LoVo (cell line): ENCODE measurements at regions not wholly inside any gene's neighbourhood (a gene's known extent, or its start where the extent isn't known, plus 50 kb on each side); places are given as distances from the start of the nearest gene placed in this dataset.
"Not testable (repeated sequence)": the region's sequence is repeated elsewhere in the genome, so short reads cannot be mapped to it uniquely, and the experiment has no call there.

Experiments
- DNase-seq: peaks from one replicate; pipeline ENCODE4 v3.0.0-alpha.2; 2016; ENCODE audit warnings: low spot score

DNA sequence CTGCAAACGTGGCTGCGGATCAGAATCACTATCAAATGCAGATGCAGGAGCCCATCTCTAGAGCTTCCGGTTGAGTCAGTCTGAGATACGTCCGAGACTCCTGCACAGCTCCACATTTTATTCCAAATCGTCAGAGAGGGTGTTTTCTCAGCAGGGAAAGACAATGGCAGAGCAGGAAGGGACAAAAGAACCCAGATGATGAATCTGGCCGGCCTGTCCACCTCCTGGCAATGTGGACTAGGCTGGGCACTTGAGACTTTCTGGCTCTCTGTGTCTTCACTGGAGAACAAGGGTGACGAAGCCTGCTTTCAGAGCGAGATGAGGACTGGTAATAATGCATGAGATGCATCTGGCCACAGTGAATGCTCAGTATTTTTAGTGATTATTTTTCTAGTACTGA lies 255.9 kb upstream of the MYT1L start:
- DNase-seq: no peak

DNA sequence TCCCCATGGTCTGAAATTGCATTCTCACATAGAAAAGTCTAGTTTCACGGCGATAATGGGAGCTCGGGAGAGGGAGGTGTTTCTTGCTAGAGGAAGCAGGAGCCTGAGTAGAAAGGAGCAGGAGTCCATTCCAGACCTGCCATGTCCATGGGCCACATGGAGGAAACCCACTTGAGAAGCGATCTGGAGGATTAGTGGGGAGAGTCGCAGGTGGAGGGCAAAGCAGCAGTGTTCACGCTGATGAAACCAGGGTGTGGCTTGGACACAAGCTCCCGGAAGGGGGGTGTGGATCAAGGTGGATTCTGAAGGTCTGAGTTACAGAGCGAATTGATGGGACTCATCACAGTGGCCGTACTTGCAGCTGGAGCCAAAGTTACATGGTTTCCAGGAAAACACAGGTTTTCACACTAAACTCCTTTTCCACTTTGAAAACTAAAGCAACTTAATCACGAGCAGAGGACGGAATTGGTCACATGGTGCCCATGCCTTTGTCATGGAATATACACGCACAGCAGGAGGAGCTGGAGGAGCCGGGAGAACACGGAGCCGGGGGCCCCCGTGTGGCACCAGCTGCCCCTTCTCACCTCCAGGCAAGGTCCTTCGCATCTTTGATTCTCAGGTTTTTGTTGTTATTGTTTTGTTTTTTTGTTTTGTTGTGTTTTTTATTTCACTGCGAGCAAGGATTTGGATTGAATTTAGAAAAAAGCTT lies 255.1 kb upstream of the MYT1L start:
- DNase-seq: no peak

DNA sequence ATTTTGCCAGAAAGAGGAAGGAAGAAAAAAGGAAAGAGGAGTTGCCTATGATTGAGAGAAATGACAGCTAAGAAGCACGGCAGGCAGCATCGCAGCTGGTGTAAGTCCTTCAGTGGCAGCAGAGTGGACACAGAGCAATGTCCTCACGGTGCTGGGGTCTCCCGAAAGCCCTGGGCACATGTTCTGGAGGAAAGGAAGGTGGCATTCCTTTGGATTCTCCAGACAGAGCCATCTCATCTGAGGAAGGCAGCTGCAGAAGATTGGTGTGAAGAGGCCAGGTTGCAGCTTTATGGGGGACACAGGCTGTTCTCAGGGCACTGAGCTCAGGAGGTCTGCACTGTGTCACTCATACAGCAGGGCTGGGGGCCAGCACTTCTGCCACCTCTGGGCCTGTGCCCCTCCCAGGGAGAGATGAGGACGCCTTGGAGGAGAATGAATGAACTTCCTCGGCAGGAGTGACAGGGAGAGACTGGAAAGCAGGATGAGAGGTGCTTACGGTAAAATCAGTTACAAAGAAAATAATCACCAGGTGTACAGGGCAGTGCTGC lies 252.0 kb upstream of the MYT1L start:
- DNase-seq: no peak

DNA sequence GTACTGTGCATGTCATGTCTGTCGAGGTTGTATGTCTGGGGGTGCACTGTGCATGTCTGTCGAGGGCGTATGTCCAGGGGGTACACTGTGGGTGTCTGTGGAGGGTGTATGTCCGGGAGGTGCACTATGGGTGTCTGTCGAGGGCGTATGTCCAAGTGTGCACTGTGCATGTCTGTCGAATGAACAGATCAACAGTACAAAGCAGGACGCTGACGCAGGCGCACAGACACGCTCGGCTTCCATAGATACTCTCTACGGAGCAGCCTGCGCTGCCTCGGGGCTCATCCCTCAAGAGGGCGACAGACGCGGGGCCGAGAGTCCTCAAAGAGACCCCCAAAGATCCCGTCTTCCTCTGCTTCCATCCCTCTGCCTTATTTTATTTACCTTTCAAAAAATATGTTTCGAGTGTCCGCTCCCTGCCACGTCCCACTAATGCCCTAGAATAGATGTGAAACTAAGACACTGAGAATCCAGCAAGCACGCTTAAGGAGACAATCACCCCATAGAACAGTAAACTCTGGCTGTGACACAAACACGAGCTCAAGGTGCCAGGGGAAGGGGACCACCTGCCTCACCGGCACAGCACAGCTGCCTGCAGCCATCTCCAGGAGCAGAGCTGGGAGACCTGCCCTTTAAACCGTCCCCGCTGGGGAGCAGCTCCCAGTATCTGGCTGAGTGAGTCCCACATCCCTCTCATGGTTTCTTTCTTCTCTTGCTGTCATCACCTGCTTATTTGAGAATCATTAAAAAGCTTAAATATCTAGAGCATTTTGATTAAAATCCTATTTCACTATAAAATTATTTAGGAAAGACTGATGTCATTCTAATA lies 250.5 kb upstream of the MYT1L start:
- no peak for DNase-seq

DNA sequence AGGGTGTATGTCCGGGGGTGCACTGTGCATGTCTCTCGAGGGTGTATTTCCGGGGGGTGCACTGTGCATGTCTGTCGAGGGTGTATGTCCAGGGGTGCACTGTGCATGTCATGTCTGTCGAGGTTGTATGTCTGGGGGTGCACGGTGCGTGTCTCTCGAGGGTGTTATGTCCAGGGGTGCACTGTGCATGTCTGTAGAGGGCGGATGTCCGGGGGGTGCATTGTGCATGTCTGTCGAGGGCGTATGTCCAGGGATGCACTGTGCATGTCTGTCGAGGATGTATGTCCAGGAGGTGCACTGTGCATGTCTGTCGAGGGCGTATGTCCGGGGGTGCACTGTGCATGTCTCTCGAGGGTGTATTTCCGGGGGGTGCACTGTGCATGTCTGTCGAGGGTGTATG lies 249.8 kb upstream of the MYT1L start:
- DNase-seq: not testable (repeated sequence)

DNA sequence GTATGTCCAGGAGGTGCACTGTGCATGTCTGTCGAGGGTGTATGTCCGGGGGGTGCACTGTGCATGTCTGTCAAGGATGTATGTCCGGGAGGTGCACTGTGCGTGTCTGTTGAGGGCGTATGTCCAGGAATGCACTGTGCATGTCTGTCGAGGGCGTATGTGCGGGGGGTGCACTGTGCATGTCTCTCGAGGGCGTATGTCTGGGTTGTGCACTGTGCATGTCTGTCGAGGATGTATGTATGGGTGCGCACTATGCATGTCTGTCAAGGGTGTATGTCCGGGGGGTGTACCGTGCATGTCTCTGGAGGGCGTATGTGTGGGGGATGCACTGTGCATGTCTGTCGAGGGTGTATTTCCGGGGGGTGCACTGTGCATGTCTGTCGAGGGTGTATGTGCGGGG lies 249.3 kb upstream of the MYT1L start:
- no peak for DNase-seq

DNA sequence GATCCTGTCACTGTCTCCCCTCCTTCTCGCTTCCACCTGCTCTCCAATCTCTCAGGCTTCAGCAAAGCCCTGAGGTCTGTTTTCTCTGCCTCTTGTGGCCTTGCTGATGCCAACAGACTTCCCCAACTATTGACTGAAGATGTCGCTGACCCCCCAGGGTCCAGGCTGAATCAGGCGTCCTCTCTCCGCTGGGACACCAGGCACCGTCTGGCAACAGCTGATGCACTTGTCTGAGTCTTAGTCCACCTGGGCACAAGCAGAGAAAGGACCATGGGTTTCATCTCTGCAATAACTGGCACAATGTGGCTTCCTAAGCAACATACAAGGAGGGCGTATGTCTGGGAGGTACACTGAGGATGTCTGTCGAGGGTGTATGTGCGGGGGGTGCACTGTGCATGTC lies 248.7 kb upstream of the MYT1L start:
- no peak for DNase-seq

DNA sequence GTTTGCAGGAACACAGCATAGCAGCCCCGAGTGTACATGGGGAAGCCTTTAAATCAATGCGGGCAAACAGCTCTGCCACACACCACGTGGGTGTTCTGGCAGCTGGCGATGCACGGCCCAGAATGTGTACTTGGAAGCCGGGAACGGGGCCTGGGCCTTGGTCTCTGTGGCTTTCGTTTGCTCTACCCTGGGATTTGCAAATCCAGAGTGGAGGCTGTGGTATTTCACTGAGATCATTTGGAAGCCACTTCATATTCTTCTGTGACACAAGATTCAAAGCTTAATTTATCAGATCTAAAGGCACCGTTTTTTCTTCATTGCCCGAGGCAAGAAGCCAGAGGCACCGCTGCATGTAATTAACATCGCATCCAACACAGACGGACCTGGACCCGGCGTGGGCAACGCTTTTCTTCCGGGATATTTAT lies 246.3 kb upstream of the MYT1L start:
- DNase-seq: no peak

DNA sequence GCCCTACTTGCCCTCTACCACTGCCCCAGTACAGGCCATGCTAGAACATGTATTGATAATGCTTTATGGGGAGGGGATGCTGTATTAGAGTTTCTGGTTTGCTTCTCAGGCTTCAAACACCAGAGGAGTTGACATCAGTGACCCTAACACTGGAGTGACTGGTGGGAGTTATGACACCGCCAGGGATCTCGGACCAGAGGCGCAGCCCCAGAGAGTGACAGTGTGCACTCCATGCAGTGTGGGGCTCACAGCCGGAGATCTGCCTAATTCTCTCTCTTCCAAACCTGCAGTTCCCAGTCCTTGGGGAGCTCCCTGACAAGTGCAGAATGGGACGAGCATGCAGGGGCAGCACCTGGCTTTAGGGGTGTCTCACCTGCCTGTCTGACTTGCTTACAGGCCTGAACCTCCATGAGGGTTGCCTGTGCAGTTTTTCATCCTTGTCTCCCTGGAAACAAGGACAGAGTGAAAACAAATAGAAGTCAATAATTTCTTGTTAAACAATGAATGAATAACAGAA lies 244.9 kb upstream of the MYT1L start:
- DNase-seq: no peak

DNA sequence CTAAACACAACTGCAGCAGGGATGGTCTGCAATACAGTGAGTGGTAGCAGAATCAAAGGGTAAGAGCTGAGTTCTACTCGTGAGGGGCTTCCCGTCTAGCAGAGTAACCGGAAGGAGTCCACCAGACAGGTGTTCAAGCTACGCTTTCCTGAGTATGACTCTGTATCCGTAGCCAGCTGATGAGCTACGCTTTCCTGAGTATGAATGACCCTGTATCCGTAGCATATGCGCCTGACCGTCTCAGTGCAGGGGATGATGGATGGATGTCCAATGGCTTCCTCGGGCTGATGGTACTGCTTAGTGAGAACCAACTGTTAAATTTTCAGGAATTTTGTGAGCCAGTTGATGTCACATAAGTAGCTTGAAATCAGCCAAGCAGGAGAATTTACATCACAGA lies 244.1 kb upstream of the MYT1L start:
- no peak for DNase-seq

DNA sequence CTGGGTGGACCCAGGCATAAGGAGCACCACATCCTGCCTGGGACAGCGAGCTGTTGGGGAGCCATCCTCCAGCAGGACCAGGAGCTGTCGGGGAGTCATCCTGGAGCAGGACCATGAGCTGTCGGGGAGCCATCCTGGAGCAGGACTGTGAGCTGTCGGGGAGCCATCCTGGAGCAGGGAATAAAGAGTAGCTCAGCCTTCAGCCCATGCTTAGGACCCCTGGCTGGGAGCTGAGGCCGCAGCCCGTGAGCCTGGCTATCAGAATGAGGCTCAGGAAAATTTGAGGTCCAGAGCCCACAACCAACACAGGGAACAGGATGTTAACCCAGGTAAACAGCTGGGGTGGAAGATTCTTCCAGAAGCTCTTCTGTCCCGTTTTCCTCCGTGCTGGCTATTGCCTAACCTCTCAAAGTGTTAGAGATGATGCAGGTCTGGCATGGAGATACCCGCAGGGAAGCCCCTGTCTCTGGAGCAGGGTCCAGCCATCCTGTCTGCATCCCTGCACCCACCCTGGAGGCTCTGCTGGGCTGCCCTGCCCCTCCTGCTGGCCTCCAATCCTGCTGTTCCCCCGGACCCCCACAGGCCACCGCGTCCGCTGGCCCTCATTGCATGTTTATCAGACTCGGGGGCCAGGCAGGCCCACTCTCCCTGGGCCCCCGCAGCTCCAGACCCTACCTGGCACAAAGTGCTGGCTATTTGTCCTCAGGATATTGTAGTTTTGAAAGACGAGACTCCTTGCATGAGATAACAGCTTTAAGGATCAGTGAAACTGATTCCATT lies 243.5 kb upstream of the MYT1L start:
- no peak for DNase-seq

DNA sequence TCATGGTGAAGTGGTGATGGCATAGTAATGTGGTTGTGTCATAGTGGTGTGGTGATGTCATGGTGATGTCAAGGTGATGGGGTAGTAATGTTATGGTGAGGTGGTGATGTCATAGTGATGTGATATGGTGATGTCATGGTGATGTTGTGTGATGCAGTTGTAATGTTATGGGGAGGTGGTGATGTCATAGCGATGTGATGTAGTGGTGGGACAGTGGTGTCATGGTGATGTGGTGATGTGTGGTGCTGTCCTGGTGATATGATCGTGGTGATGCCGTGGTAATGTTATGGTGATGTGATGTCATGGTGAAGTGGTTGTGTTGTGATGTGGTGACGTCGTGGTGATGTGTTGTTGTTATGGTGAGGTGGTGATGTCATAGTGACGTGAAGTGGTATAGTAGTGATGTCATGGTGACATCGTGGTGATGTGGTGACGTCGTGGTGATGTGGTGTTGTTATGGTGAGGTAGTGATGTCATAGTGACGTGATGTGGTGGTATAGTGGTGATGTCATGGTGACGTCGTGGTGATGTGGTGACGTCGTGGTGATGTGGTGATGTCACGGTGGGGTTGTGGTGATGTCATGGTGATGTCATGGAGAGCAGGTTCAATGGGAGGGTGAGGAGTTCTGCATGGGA lies 242.7 kb upstream of the MYT1L start:
- no peak for DNase-seq

DNA sequence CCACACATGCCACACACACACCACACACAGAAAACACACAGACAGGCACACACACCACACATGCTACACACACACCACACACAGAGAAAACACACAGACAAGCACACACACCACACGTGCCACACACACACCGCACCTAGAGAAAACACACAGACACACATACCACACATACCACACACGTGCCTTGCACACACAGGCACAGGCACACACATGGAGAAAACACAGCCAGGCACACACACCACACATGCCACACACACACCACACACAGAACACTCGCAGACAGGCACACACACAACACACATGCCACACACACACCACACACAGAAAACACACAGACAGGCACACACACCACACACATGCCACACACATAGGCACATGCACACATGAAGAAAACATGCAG lies 242.1 kb upstream of the MYT1L start:
- no peak for DNase-seq

DNA sequence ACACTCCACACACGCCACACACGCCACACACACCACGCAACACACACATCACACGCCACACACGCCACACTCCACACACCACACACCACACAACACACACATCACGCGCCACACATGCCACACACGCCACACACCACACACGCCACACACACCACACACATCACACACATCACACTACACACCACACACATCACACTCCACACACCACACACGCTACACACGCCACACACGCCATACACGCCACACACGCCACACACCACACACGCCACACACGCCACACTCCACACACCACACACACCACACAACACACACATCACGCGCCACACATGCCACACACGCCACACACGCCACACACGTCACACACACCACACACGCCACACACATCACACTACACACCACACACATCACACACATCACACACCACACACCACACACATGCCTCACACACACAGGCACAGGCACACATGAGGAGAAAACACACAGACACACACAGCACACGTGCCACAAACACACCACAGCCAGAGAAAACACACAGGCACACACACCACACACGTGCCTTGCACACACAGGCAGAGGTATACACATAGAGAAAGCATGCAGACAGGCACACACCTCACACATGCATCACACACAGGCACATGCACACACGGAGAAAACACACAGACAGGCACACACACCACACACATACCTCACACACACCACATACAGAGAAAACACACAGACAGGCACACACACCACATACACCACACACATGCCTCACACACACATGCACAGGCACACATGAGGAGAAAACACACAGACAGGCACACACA lies 241.5 kb upstream of the MYT1L start:
- no peak for DNase-seq

DNA sequence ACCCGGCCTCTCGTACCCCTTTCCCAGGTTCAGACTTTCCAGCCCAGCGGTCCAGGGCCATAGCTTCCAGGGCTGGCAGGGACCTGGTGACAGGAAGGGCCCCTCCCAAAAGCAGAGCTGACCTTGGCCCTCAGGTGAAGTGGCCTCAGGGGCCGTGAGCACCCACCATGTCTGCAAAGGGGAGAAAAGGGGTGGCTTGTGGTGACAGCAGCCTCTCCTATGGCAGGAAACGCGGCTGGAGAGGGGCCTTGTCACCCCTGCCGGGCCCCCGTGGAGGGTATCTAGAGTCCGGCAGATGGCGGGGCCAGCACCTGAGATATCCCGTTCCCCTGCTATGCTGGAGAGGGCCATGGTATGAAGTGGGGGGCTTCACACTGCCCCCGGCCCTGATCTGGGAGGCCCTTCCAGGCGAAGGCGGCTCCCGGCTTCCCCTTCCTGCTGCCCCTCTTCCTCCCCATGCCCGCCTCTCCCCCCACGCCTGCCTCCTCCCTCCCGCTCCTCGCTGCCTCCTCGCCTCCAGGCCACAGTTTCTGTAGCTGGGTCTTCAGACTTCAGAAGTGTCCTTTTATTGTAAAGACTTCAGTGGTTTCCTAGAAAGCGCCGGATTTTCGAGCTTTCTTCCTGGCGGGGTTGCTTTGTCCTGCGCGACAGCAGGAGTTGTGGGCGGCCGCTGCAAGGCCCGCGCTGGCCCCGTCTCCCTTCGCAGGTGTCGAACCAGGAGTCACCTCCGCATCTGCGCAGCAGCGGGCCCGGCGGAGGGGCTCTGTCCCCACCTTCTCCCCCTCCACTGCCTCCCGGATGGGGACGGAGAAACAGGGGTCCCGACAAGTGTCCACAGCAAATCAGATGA lies 240.5 kb upstream of the MYT1L start:
- no peak for DNase-seq

DNA sequence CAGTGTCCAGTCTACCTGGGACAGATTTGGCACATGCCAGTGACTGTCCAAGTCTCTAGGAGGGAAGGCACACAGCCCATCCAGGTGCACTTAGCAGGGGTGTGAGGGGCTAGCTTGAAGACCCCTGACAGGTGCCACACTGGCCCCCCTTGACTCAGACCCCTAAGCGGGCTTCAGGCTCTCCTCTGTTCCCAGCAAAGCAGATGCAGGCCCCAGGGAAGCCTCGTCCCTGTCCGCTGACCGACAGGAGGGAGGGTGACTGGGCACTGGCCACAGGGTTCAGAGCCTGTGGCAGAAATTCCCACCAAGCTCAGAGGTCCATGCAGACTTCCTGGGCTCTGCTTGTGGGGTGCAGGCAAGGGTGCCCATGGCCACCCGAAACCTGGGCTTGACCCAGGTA lies 239.8 kb upstream of the MYT1L start:
- no peak for DNase-seq

DNA sequence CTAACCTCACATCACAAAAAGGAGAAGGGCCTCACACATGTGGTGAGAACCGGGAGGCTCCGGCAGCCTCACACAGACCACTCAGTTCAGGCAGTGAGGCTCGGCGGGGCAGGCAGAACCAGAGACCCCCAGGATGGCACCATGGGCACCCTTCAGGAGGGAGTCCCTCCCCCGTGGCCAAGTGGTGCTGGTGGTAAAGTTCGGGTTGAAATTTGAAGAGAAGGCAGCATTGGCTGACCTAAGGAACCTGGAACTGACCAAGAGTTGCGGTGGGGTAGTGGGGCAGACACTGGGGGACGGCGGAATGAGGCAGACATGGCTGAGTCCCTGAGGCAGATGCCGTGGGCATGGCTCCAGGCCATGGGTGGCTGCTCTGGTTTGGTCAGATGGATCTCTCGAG lies 239.3 kb upstream of the MYT1L start:
- DNase-seq: no peak

DNA sequence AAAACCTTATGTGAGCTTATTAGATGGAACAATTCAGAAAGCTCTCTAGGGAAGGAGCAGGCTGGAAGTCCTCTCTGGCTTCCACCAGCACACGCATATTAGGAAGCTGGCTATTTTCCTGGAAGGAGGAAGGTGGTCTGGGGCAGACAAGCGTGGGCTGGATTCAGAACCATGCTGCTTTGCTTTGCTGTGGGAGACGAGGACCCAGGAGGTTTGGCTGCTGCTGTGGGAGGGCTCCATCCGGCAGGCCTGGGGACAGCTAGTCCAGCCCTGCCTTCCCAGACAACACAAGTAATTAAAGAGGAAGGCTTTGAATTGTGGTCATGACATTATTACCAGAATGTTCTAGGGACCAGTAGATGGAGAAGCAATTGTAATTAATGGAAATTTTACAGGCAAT lies 238.8 kb upstream of the MYT1L start:
- DNase-seq: no peak

DNA sequence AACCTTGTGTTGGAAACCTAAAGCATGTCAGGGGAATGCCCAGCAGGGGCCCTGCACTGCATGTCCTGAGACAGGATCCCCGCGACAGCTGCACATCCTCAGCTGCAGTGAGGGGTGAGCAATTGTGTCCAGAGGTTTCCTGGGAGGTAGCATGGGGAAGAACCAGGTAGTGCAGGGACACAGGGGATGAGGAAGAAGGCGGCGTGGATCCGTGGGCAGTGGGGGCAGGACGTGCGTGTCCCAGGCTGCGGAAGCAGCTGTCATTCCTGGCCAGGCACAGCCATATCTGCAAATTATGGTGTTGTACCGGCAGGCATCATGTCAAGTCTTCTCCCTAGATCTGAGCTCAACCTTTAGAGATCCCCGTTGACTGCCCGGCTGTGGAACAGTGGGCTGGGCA lies 238.2 kb upstream of the MYT1L start:
- no peak for DNase-seq

DNA sequence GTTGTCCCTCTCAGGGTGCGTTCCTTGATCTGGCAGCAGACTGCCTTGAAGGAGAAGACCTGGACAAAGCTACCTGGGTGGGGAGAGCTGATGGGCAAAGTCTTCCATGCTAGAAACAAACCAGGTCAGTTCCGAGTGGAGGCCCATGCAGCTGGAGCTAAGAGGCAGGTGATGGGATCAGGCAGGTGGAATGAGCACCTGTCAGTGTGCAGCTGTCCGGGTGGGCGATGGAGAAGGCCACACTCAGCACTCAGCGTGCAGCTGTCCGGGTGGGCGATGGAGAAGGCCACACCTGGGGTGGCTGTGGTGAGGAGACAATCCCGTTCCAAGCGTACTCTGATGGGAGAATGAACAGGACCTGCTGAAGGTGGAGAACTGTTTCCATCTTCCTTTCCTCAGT lies 237.3 kb upstream of the MYT1L start:
- DNase-seq: no peak
